ENCODE measurements at regions not wholly inside any gene's neighbourhood (a gene's known extent, or its start where the extent isn't known, plus 50 kb on each side); places are given as distances from the start of the nearest gene placed in this dataset.
A peak's percentile ranks its signal among the peaks of the same experiment; 100 is the strongest.

- TF ChIP-seq PRDM6 (tag by site-specific recombination; IDR thresholded peaks at IDR 0.05) = no peak
- TF ChIP-seq ZNF133 (tag by site-specific recombination; IDR thresholded peaks at IDR 0.05) = no peak
- no peak for TF ChIP-seq ZBTB26 (tag by site-specific recombination; optimal IDR thresholded peaks at IDR 0.05)
- no peak for TF ChIP-seq MYNN (tag by site-specific recombination; IDR thresholded peaks at IDR 0.05; ENCODE audit: borderline replicate concordance)
- TF ChIP-seq ZNF791 (tag by site-specific recombination; IDR thresholded peaks at IDR 0.05) = no peak
- no peak for TF ChIP-seq ZNF146 (tag by site-specific recombination; IDR thresholded peaks at IDR 0.05)
These were observed 170.1 kb upstream of the FRMD6 start (continued) for GRCh38 chr14:51481643-51482042.

- ChIA-PET CTCF (no interaction called here), POLR2A (no interaction called here)
These were observed 169.6 kb upstream of the FRMD6 start for GRCh38 chr14:51482102-51482501.

GRCh38 chr14:51484485-51484884 lies 167.2 kb upstream of the FRMD6 start:
- no peak overlapping the region for H3K4me3 ChIP-seq (ENCODE audit: low read depth, low read length)
- no peaks in the 10 kb centered on the region for H3K36me3 ChIP-seq (ENCODE audit: control insufficient read depth in 2 of 2, insufficient read depth in 1 of 2, low read length in 2 of 2)
- no peaks in the 10 kb centered on the region for H3K4me1 ChIP-seq (ENCODE audit: control insufficient read depth, insufficient read depth, low read length)
- CTCF ChIA-PET = no interaction called here
- H3K27ac ChIP-seq (ENCODE audit: extremely low read depth, low read depth, low read length) = no peak overlapping the region
- POLR2A ChIA-PET = no interaction called here
- TF ChIP-seq ZSCAN16 (tag by site-specific recombination; IDR thresholded peaks at IDR 0.05) (no peak), KLF10 (tag by site-specific recombination; IDR thresholded peaks at IDR 0.05) (no peak), ZNF561 (tag by site-specific recombination; IDR thresholded peaks at IDR 0.05; ENCODE audit: borderline replicate concordance) (no peak), ZNF585B (tag by site-specific recombination; IDR thresholded peaks at IDR 0.05) (no peak), ZNF571 (tag by site-specific recombination; IDR thresholded peaks at IDR 0.05) (no peak), KLF1 (tag by site-specific recombination; IDR thresholded peaks at IDR 0.05) (no peak), ZNF391 (tag by site-specific recombination; IDR thresholded peaks at IDR 0.05; ENCODE audit: borderline replicate concordance, low read depth) (no peak), ZNF140 (tag by site-specific recombination; IDR thresholded peaks at IDR 0.05) (no peak), ZNF843 (tag by site-specific recombination; IDR thresholded peaks at IDR 0.05) (no peak), ZBTB21 (tag by site-specific recombination; IDR thresholded peaks at IDR 0.05) (no peak)
- H3K9me3 ChIP-seq (ENCODE audit: control insufficient read depth, insufficient read depth, low read depth, low read length) = no peaks in the 10 kb centered on the region

More at GRCh38 chr14:51482102-51482501, 169.6 kb upstream of the FRMD6 start:
- TF ChIP-seq ZNF362 (tag by site-specific recombination; IDR thresholded peaks at IDR 0.05) (no peak), ZBTB17 (tag by site-specific recombination; IDR thresholded peaks at IDR 0.05) (no peak), ZBTB6 (tag by site-specific recombination; IDR thresholded peaks at IDR 0.05) (0 out of 2 replicates have a peak, but pooled peaks have one; percentile 44)
- Histone ChIP-seq H3K4me3 (ENCODE audit: low read depth, low read length) (no peak overlapping the region), H3K9me3 (ENCODE audit: control insufficient read depth, insufficient read depth, low read depth, low read length) (no peaks in the 10 kb centered on the region), H3K27ac (ENCODE audit: extremely low read depth, low read depth, low read length) (no peak overlapping the region), H3K4me1 (ENCODE audit: control insufficient read depth, insufficient read depth, low read length) (no peaks in the 10 kb centered on the region), H3K36me3 (ENCODE audit: control insufficient read depth in 2 of 2, insufficient read depth in 1 of 2, low read length in 2 of 2) (no peaks in the 10 kb centered on the region)
